HG03565 (cell line): ENCODE measurements at regions not wholly inside any gene's neighbourhood (a gene's known extent, or its start where the extent isn't known, plus 50 kb on each side); places are given as distances from the start of the nearest gene placed in this dataset.

Experiments used
- ATAC-seq: cut with Tn5 transposase; IDR thresholded peaks from one replicate; pipeline ENCODE4 v1.9.1; 2021; ENCODE audit warnings: mild to moderate bottlenecking, moderate library complexity; ENCODE audit not compliant: unreplicated experiment

GRCh38 chr2:134770702-134771101 is 51.9 kb upstream of the TMEM163 start:
- ATAC-seq = no peak

- ATAC-seq = no peak
These were observed 52.6 kb upstream of the TMEM163 start for GRCh38 chr2:134771313-134771801.

DNA sequence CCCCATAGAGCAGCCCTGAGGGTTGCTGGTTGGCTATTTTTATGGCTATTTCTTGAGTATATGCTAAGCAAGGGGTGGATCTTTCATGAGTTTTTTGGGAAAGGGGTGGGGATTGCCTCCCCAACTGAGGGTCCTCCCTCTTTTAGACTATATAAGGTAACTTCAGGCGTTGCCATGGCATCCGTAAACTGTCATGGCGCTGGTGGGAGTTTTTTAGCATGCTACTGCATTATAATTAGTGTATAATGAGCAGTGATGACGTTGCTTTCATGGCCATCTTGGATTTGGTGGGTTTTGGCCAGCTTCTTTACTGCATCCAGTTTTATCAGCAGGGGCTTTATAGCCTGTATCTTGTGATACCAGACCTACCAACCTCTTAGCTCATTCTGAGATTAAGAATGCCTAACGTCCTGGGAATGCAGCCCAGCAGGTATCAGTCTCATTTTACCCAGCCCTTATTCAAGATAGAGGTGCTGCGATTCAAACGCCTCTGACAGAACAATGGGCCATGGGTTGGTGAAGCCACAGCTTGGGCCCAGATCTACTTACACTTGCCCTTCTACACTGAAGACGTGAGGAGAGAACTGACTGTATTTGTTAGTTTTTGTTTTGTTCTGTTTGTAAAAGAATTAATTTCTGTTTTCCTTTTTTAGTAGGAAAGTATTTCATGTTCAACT is 53.8 kb upstream of the TMEM163 start:
- no peak for ATAC-seq

- ATAC-seq = no peak
These were observed 54.5 kb upstream of the TMEM163 start for GRCh38 chr2:134773335-134773734.

- ATAC-seq = no peak
These were observed 55.3 kb upstream of the TMEM163 start for GRCh38 chr2:134773759-134774742.

DNA sequence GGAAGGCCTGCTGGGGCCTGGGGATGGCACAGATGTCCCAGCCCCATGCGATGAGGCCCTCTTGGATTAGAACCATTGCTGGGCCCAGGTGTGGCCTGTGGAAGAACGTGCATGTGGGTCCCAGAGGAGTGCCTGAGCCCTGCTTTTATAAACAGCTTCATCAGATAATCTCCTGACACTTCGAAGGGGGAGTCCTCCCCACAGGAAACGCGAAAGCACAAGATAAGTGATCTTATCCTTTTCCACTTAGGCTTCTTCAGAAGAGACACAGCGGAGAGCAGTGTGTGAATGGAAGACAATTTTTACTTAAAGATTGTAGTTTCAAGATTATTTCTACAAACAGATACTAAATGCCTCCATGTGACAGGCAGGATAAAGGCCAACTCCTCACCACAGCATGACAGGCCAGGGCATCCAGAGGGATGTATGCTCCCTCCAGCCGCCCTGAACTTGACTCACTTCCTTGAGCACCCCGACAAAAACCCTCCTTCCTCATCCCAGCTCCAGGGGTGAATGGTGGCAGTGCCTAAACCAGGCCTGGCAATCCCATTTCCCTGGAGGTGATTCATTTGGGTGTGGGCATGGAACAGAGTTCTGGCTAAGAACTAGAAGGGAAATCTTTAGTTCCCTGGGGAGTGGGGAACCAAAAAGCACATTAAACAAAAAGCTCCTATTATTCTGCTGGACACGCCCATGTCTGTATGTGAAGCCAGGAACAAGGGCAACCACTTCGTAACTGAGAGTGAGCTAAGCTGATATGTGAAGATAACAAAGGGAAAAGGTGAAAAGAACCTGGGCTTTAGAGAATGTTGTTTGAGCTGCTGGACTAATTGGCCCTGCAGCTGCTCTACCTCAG is 56.2 kb upstream of the TMEM163 start:
- no peak for ATAC-seq

DNA sequence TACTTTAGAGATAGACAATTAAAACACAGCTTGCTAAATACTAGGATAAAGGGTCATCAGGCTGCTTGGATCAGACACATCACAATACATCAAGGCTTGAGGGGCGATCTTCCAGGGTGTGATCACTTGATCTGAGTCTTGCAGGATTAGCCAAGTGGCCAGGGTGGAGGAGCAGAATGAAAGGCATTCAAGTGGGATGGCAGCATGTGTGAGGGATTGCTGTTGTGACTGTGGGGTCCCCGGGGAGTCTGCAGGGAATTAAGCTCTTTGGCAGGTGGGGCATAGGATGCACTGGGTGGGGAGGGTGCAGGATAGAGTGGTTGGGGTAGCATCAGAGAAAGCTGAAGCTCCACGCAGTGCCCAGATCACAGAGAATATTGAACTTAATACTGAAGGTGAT is 58.0 kb upstream of the TMEM163 start:
- ATAC-seq = no peak

DNA sequence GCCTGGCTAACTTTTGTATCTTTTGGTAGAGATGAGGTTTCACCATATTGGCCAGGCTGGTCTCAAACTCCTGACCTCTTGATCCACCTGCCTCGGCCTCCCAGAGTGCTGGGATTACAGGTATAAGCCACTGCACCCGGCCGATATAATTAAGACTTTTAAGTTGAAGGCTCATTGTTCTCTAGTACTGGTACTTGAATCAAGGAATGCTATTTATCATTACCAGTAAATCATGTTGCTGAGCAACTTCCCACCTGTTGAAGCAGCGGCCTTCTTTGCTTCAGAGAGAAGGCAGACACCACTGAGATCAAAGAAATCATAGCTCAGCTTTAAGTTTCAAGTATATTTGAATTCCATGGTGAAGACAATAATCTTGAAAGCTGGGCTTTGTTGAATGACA is 58.8 kb upstream of the TMEM163 start:
- ATAC-seq = no peak

DNA sequence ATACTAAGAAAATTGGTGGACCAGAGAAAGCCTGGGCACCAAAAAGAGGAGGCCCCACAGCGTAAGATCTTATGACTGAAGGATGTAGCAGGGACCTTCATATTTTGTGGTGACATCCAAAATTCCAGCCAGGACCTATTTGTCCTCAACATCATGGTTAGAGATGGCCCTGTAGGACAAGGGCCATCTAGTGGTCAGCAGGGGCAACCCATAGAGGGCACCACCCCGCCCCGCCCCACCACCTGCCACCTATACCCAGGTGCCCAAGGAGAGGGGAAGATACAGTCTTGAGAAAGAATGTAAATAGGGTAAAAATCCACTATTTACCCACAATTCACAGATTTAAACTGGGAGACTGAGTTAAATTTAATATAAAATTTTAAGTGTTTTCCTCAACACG is 59.6 kb upstream of the TMEM163 start:
- no peak for ATAC-seq

GRCh38 chr2:134780972-134781371 is 57.4 kb upstream of the ACMSD start:
- ATAC-seq = no peak

DNA sequence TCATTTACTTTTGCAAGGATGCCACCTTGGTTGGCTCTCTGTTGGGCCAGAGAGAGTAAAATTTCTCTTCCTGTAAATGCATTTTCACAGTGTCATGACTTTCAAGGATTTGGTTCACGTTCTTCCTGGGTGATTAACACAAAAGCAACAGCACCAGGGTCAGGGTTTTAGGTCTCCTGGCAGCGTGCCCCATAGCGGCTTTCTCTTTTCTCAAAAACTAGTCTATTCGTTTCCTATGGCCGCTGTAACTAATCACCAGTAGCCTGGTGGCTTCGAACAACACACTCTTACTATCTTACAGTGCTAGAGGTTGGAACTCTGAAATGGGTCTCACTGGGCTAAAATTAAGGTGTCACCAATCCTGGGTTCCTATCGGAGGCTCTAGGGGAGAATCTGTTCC is 56.3 kb upstream of the ACMSD start:
- no peak for ATAC-seq

DNA sequence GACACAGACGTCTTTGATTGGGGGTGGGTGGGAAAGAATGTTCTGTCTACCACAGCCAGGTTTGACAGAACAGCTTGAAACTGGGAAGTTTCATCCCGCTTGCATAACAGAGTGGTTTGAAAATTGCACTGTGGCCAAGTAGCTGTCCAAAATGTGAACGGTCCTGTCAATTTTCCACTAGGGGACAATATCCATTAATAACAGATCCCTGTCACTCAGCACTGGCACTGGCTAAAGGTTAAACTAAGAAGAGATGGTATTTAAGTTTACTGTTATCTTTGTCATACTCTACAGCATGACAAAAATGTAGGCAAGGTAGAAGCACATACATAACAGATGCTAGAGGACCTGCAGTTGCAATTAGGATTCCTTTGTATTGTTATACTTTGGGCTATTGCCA is 55.6 kb upstream of the ACMSD start:
- peak; percentile 64 for ATAC-seq

DNA sequence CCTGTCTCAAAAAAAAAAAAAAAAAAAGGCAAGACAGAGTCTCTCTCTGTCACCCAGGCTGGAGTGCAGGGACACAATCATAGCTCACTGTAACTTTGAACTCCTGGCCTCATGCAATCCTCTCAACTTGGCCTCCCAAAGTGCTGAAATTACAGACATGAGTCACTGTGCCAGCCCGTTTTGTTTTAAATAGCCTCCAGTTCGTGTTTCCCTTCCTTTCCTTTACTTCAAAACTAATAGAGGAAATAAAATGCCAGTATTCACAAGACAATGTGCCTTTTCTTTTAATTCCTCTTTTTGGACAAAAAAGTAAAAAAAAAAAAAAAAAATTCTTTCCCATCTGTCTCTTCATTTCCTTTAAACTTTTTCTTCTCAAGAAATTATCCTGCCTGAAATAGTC is 54.5 kb upstream of the ACMSD start:
- no peak for ATAC-seq

GRCh38 chr2:134785659-134786430 is 52.6 kb upstream of the ACMSD start:
- ATAC-seq = no peak

GRCh38 chr2:134788417-134788816 is 50.0 kb upstream of the ACMSD start:
- no peak for ATAC-seq
